ENCODE measurements at regions not wholly inside any gene's neighbourhood (a gene's known extent, or its start where the extent isn't known, plus 50 kb on each side); places are given as distances from the start of the nearest gene placed in this dataset.

DNA sequence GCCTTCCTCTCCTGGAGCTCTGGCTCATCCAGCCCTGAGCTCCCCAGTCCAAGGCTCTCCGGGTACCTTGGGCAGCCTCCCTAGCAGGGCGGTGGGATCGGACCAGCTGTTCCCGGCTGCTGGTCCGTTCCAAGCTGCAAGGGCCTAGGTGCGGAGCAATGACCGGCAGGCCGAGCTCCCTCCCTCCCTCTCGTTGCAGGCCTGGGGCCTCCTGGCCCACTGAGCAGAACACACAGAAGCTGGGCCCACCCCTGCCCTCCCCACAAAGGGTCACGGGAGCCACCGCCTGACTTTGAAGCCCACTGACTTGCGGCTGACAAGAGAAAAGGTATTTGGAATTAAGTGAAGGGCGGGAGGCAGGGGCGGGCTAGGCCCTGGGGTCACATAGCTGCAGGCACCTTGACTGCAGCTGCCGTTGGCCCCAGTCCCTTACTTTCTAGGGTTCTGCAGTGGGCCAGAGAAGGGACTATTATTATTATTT, 104.7 kb upstream of the IER5L start:
- no peaks in the 10 kb centered on the region for H3K27me3 Mint-ChIP-seq
- no peak for ATAC-seq (replicated peaks)
- H3K36me3 Mint-ChIP-seq (ENCODE audit: insufficient read depth), result no peaks in the 10 kb centered on the region
- no peaks in the 10 kb centered on the region for H3K9me3 Mint-ChIP-seq
- H3K4me3 Mint-ChIP-seq, result no peak overlapping the region
- no peak overlapping the region for H3K27ac Mint-ChIP-seq
- peaks cover 0 to 2% of the 10 kb centered on the region in 2 donors for H3K4me1 Mint-ChIP-seq (ENCODE audit: low read depth in 2 of 2)
- no peak for DNase-seq

DNA sequence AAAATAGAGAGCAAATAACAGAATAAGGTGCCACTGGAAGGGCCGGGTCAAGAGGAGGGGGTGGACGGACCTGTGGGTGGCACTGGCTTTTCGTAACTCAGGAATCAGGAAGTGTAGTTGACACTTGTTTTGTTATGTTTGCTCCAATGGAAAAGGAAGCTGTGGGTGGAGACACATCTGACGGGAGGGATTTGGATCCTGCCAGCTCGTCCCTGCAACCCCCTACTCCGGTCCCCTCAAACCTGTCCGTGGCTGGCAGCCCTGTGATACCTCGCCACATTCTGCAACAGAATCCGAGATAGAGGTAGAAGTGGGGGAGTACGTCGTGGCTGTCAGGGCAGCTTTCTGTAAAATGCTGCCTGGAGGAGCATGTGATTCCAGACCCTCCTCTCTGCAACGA, 104.2 kb upstream of the IER5L start:
- no peak for ATAC-seq (replicated peaks)
- no peaks in the 10 kb centered on the region for H3K9me3 Mint-ChIP-seq
- peaks cover 1 to 2% of the 10 kb centered on the region in 2 donors for H3K27me3 Mint-ChIP-seq
- H3K36me3 Mint-ChIP-seq (ENCODE audit: insufficient read depth), result peaks cover 4% of the 10 kb centered on the region
- no peak overlapping the region for H3K27ac Mint-ChIP-seq
- no peak for DNase-seq
- no peak overlapping the region for H3K4me3 Mint-ChIP-seq
- H3K4me1 Mint-ChIP-seq (ENCODE audit: low read depth in 2 of 2), result no peaks in the 10 kb centered on the region

DNA sequence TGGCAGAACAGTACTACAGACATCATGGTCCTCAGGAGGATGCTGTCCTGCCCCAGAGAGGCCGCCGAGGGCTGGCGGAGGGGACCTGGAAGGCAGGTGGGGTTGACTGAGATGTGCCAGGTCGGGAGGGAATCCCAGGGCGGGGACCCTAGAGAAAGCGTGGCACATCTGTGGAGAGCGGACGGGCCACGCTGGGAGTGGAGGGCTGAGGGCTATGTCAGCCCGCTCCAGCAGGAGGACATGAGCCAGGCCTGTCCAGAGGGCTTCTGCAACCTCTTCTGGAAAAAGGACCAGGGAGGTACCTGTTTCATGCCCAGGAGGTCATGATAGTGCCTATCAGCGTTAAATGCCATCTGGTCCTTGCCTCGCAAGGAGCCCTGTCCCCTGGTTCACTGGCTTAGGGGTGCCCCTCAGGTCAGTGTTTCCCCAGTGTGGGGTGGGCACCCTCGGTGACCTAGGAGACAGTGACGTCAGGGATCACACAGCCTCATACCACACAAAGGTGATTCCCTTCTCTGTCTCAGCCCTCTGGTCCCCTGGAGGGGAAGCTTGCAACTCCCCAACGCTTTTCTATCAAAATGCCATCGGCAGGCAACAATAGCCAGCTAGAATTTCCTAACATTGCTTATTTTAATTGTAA, 103.6 kb upstream of the IER5L start:
- peaks cover 5% of the 10 kb centered on the region for H3K36me3 Mint-ChIP-seq (ENCODE audit: insufficient read depth)
- peaks cover 8% of the 10 kb centered on the region in 2 donors for H3K27me3 Mint-ChIP-seq
- peaks cover 0 to 3% of the 10 kb centered on the region in 2 donors for H3K4me1 Mint-ChIP-seq (ENCODE audit: low read depth in 2 of 2)
- DNase-seq, result no peak
- no peak for ATAC-seq (replicated peaks)
- no peak overlapping the region for H3K27ac Mint-ChIP-seq
- H3K4me3 Mint-ChIP-seq, result no peak overlapping the region
- no peaks in the 10 kb centered on the region for H3K9me3 Mint-ChIP-seq

DNA sequence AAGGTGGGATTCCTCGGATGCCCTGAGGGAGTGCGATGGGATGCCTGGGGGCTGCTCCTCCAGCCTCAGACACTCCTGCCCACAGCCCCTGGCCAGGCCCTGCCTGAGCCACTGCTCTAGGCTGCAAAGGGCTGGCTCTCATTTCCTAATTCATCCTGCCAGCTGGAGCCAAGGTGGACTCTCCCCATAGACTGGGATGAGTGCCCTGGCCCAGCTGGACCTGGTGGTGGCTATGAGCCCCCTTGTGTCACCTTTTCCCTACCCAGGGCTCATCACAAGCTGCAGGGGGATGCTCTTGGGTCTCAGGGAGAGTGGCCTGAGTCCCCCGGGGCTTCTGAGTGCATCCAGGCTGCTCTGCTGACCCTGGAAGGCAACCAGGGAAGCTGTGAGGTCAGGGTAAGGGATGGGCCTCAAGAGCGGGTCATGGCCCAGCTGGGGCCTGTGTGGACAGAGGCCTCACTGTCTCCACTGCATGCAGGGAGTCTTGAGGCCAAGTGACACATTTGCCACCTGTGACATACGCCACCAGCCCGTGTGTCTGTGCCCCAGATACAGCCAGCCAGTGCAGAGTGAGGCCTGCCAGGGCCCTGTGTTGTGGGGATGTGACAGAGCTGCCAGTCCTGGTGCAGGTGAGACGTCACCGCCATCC, 102.7 kb upstream of the IER5L start:
- no peak overlapping the region for H3K4me3 Mint-ChIP-seq
- peaks cover 0 to 7% of the 10 kb centered on the region in 2 donors for H3K4me1 Mint-ChIP-seq (ENCODE audit: low read depth in 2 of 2)

DNA sequence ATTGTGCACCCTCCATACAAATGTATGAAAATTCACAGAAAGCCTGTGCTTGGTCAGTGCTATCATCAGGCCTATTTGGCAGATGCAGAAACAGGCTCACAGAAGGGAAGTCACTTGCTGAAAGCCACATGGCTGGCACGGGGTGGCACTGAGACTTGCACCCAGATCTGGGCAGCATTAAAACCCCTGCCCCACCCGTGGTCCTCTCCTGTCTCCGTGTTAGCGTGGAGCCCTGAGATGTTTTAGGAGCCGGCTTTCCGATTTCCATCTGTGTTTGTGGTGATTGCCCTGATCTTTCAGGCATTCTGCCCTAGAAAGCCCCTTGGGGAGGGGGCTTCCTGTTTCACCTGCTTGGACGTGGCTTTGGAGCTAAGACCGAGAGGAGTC, 102.2 kb upstream of the IER5L start:
- Mint-ChIP-seq H3K4me3 (no peak overlapping the region), H3K9me3 (no peaks in the 10 kb centered on the region), H3K27ac (peak overlapping the region in 1 of 2 donors; percentile 44), H3K36me3 (ENCODE audit: insufficient read depth) (peaks cover 5% of the 10 kb centered on the region), H3K27me3 (peaks cover 14 to 22% of the 10 kb centered on the region in 2 donors), H3K4me1 (ENCODE audit: low read depth in 2 of 2) (peaks cover 0 to 7% of the 10 kb centered on the region in 2 donors)
- no peak for DNase-seq
- no peak for ATAC-seq (replicated peaks)

More for the DNA sequence above, 102.7 kb upstream of the IER5L start:
- Mint-ChIP-seq H3K36me3 (ENCODE audit: insufficient read depth) (peaks cover 5% of the 10 kb centered on the region), H3K27me3 (peaks cover 14 to 17% of the 10 kb centered on the region in 2 donors), H3K27ac (no peak overlapping the region), H3K9me3 (no peaks in the 10 kb centered on the region)
- ATAC-seq (replicated peaks) (no peak), DNase-seq (no peak)

DNA sequence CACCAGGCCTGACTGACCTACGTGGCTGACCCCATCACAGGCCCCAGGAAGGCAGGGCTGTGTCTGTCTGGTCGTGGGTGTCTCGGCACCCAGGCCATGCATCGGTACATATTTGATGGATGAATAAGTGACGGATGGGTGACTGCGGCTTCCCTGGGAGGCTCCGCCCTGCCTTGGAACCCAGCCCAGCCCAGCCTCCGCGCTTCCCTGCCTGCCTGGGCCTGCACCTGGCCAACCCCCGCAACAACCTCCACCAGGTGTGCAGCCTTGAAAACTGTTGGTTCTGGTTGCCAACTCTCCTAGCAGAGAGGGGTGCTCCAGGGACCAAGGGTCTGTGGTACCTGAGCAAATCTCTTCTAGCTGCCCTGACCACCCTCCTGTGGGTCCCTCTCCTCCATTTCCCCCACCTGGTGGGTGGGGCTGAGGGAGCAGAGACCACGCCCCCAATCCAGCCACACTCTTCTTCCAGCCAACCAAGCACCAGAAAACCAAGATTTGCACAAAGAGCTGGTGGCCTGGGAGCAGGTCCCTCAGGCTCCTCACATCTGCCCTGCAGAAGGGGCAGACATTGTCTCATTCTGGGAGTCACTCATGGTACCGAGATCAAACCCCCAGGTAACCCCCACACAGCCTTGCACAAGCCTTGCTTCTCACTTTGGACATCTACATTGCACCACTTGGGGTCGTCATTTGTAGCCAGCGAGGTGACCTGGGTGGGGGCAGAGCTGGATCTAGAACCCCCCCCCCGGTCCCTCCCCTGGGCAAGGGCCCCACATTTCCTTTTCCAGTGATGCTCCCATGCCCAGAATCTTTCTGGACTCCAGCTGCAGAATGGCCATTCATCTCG, 100.6 kb upstream of the IER5L start:
- peaks cover 14 to 27% of the 10 kb centered on the region in 2 donors for H3K27me3 Mint-ChIP-seq
- peaks cover 0 to 12% of the 10 kb centered on the region in 2 donors for H3K4me1 Mint-ChIP-seq (ENCODE audit: low read depth in 2 of 2)
- ATAC-seq (replicated peaks) (no peak), DNase-seq (no peak)
- H3K36me3 Mint-ChIP-seq (ENCODE audit: insufficient read depth), result peaks cover 5% of the 10 kb centered on the region
- H3K27ac Mint-ChIP-seq, result no peak overlapping the region
- no peak overlapping the region for H3K4me3 Mint-ChIP-seq
- H3K9me3 Mint-ChIP-seq, result no peaks in the 10 kb centered on the region

DNA sequence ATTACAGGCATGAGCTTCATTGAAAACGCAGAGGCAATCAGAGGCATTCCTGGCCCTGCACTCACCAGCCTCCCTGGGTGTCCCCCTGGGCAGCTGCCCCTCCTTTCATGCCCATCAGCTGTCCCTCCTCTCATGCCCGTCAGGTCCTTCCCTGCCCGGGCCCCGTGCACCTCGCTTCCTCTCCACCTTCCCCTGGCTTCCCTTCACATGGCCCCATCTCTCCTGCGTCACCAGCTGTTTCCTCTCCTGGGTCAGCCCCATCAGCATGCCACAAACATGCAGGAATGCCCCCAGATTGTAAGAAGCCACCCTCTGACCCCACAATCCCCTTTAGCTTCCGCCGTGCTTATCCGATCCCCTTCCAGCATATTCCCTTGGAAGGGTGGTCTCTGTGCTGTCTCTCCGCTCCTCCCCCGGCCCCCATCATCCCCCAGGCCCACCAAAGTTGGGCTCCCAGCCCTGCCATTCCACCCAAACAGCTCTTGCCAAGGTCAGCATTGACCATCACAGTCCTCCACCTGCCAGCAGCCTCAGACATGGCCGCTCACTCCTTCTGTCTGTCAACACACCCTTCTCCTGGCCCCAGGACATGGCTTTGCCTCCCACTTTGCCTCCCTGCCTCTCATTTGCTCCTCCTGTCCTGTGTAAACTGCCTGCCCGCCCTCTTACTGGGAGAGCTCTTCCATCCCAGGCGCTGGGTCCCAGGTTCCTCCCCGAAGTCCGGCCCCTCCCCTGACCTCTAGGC, 98.6 kb upstream of the IER5L start:
- Mint-ChIP-seq H3K4me1 (ENCODE audit: low read depth in 2 of 2) (peaks cover 8 to 16% of the 10 kb centered on the region in 2 donors), H3K27ac (no peak overlapping the region), H3K27me3 (peaks cover 14 to 27% of the 10 kb centered on the region in 2 donors), H3K9me3 (no peaks in the 10 kb centered on the region), H3K4me3 (no peak overlapping the region), H3K36me3 (ENCODE audit: insufficient read depth) (peaks cover 5% of the 10 kb centered on the region)
- no peak for ATAC-seq (replicated peaks)
- no peak for DNase-seq

DNA sequence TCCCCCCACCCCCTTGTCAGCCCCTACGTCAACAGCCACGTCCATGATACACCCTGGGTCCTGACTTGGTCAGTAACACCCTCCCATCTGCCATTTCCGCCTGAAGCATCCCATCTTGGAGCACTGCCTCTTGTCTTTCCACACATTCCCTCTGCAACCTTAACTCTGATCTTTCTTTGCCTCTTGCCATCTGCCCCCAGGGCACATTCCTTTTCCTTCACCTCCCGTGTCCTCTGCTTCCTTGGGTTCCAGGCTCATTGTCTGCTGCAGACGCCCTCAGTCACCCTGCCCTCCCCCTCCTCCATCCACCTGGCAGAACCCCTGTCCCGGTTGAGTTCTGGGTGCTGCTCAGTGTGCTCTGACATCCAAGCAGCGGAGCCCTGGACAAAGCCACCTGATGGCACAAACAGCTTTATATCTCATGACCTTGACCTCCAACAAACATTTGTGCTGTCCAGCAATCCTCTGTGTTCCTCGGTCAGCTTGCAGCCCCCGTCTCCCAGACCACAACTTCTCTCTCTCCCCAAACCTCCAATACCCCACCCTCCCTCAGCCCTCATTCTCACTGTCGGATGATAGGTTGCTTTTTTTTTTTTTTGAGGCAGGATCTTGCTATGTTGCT, 97.7 kb upstream of the IER5L start:
- ATAC-seq (replicated peaks) (no peak), DNase-seq (no peak)
- Mint-ChIP-seq H3K27ac (no peak overlapping the region), H3K4me1 (ENCODE audit: low read depth in 2 of 2) (peaks cover 17 to 25% of the 10 kb centered on the region in 2 donors), H3K36me3 (ENCODE audit: insufficient read depth) (peaks cover 5% of the 10 kb centered on the region), H3K27me3 (peaks cover 14 to 27% of the 10 kb centered on the region in 2 donors), H3K9me3 (no peaks in the 10 kb centered on the region), H3K4me3 (no peak overlapping the region)

DNA sequence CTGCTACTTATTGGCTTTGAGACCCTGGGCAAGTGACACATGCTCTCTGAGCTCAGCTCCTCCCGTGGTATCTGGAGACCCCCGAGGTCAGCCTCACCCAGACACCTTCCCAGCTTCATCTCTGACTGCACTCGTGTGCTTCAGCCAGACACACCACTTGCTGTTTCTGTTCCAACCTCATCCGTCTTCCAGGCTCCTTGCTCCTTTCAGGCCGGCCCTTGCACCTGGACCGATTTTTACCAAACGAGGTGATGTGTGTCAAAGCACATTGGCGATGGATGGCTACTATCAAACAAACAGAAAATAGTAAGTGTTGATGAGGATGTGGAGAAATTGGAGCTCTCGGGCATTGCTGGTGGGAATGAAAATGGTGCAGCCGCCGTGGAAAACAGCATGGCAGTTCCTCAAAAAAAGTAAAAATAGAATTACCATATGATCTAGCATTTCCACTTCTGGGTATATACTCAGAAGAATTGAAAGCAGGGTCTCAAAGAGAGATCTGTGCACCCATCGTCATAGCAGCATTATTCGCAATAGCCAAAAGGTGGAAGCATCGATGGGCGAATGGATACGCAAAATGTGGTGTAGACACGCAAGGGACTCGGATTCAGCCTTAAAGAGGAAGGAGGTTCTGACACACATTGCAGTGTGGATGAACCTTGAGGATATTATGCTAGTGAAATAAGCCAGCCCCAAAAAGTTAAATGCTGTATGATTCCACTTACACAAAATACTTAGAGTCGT, 96.1 kb upstream of the IER5L start:
- peaks cover 27 to 34% of the 10 kb centered on the region in 2 donors for H3K4me1 Mint-ChIP-seq (ENCODE audit: low read depth in 2 of 2)
- H3K9me3 Mint-ChIP-seq, result no peaks in the 10 kb centered on the region
- peaks cover 14 to 27% of the 10 kb centered on the region in 2 donors for H3K27me3 Mint-ChIP-seq
- DNase-seq, result no peak
- H3K4me3 Mint-ChIP-seq, result no peak overlapping the region
- H3K27ac Mint-ChIP-seq, result peak overlapping the region in 1 of 2 donors; percentile 14
- peaks cover 5% of the 10 kb centered on the region for H3K36me3 Mint-ChIP-seq (ENCODE audit: insufficient read depth)
- no peak for ATAC-seq (replicated peaks)

DNA sequence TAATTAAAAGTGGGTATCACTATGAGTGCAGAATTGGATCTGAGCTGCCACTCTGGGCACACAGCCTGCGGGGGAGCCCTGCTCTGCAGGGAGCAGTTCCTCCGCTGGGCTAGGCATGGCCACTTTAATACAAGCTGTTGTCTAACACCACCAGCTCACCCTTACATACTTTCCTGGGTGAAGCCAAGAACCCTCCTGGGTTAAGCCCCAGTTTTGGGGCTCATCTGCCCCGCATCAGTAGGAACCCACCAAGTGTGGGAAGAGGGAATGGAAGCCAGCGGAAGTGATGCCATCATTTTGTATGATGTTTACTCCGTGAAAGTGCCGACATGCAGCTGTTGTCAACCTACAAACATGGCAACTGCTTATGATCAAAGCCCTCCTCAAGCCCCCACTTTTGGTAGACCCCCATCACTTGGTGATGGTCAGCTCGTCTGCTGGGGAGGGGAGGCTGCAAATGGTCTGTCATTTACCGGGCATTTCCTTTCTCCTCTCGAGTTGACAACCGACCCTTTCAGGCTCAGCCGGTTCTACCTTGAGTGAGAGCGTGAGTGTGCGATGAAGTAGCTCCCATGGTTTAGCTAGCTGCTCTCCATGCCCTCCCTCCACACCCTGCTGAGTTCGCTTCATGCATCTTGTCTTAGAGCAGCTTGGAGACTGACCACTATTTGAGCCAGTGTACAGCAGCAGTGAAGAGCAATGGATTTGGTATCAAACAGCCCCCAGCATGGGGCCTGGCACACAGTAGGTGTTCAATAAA, 95.3 kb upstream of the IER5L start:
- Mint-ChIP-seq H3K27ac (peak overlapping the region in 1 of 2 donors; percentile 23), H3K9me3 (no peaks in the 10 kb centered on the region), H3K4me3 (no peak overlapping the region), H3K4me1 (ENCODE audit: low read depth in 2 of 2) (peaks cover 31 to 38% of the 10 kb centered on the region in 2 donors), H3K36me3 (ENCODE audit: insufficient read depth) (peaks cover 5% of the 10 kb centered on the region), H3K27me3 (peaks cover 14 to 27% of the 10 kb centered on the region in 2 donors)
- ATAC-seq (replicated peaks) (no peak), DNase-seq (no peak)

DNA sequence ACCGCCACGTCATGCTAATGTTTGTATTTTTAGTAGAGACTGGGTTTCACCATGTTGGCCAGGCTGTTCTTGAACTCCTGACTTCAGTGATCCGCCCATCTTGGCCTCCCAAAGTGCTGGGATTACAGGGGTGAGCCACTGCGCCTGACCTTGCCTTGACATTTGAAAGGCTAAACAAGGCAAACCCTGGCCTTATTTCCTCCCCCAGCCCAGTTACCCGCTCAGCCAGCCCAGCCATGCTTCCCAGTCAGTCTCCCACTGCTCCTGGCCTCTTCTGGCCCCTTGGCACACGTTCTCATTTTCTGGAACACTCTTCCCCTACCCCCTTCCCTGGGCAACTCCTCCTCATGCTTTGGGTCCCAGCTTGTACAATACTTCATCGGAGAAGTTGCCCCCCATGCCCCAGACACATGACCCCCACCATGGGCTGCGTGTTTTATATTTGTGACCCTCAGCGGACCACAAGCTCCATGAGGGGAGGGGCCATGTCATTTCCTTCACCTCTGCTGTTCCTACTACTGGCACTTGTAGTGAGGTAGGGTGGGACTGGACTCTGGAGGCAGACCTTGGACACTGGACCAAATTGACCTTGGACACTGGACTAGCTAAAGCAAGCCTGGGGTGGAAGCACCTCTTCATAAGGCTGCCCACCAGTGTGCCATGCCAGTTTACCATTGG, 94.4 kb upstream of the IER5L start:
- H3K27me3 Mint-ChIP-seq, result peaks cover 14 to 27% of the 10 kb centered on the region in 2 donors
- ATAC-seq (replicated peaks) (no peak), DNase-seq (no peak)
- peaks cover 3% of the 10 kb centered on the region for H3K36me3 Mint-ChIP-seq (ENCODE audit: insufficient read depth)
- peak overlapping the region; percentile 83 to 86 for H3K27ac Mint-ChIP-seq
- no peaks in the 10 kb centered on the region for H3K9me3 Mint-ChIP-seq
- H3K4me1 Mint-ChIP-seq (ENCODE audit: low read depth in 2 of 2), result peaks cover 31 to 38% of the 10 kb centered on the region in 2 donors
- peak overlapping the region; percentile 39 to 78 for H3K4me3 Mint-ChIP-seq
